ENCODE measurements at regions not wholly inside any gene's neighbourhood (a gene's known extent, or its start where the extent isn't known, plus 50 kb on each side); places are given as distances from the start of the nearest gene placed in this dataset.

DNA sequence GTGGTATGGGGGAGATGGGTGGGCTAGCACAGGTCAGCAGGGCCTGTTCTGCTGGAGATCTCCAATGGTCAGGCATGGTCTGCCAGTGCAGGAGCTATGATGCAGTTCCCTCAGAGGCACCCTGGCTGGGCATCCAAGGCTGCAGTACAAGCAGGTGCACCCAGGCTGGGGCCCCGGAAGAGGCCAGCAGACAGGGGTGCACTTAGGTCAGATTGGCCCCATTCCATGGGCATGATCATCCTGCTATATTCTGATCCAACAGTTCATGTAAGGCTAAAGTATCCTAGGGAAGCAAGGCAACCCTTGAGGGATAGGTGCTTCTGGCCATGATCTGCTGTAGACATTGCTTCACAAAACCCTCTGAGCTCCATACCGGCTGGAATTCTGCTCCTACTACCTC is 53.5 kb downstream of the STRIT1 start:
- Histone ChIP-seq H3K9me3 (replicated peaks; ENCODE audit: control insufficient read depth, insufficient read depth, low read depth, low read length) (no peaks in the 10 kb centered on the region), H3K27me3 (ENCODE audit: control insufficient read depth in 2 of 2, insufficient read depth in 2 of 2, low read length in 2 of 2) (no peaks in the 10 kb centered on the region), H3K4me2 (ENCODE audit: insufficient read depth, low read length) (no peak overlapping the region), H3K4me3 (no peak overlapping the region), H2AFZ (ENCODE audit: low read depth, low read length) (no peak overlapping the region), H3K4me1 (replicated peaks in 1 of 2; ENCODE audit: control insufficient read depth in 2 of 2, insufficient read depth in 2 of 2, low read length in 2 of 2) (peaks cover 0 to 9% of the 10 kb centered on the region in 2 experiments; a peak in 2 of 5 replicates), H3K79me2 (ENCODE audit: control insufficient read depth, insufficient read depth, low read length) (no peaks in the 10 kb centered on the region), H3K36me3 (ENCODE audit: control insufficient read depth, insufficient read depth, low read length) (no peaks in the 10 kb centered on the region), H3K9me1 (ENCODE audit: control insufficient read depth, insufficient read depth, low read length) (no peaks in the 10 kb centered on the region), H4K20me1 (replicated peaks; ENCODE audit: control insufficient read depth, insufficient read depth, low read length) (no peaks in the 10 kb centered on the region), H3K27ac (ENCODE audit: extremely low read depth, low read depth, low read length) (no peak overlapping the region), H3K9ac (ENCODE audit: insufficient read depth in 1 of 2, low read depth in 2 of 2, low read length in 2 of 2) (no peak overlapping the region)
- FAIRE-seq (no peak), DNase-seq (ENCODE audit: extremely low read depth in 1 of 4, low spot score in 3 of 4) (no peak), ATAC-seq (no peak)
- in situ Hi-C loops (cut with MboI), result no loop called here
- ChIA-PET POLR2A (no interaction called here), CTCF (ENCODE audit: low intra/inter-chr PET ratio) (no interaction called here)
- intact Hi-C loops (cut with micrococcal nuclease), result no loop called here
- 58% methylated on average over 2 of the region's 2 CpGs for WGBS (ENCODE audit: insufficient coverage, low coverage, missing lambda C conversion rate)
- BruUV-seq (replicated peaks), result no TSS peak
- TF ChIP-seq, protein P1, sequence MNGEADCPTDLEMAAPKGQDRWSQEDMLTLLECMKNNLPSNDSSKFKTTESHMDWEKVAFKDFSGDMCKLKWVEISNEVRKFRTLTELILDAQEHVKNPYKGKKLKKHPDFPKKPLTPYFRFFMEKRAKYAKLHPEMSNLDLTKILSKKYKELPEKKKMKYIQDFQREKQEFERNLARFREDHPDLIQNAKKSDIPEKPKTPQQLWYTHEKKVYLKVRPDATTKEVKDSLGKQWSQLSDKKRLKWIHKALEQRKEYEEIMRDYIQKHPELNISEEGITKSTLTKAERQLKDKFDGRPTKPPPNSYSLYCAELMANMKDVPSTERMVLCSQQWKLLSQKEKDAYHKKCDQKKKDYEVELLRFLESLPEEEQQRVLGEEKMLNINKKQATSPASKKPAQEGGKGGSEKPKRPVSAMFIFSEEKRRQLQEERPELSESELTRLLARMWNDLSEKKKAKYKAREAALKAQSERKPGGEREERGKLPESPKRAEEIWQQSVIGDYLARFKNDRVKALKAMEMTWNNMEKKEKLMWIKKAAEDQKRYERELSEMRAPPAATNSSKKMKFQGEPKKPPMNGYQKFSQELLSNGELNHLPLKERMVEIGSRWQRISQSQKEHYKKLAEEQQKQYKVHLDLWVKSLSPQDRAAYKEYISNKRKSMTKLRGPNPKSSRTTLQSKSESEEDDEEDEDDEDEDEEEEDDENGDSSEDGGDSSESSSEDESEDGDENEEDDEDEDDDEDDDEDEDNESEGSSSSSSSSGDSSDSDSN (IDR thresholded peaks at IDR 0.05; ENCODE audit: borderline replicate concordance in 1 of 2, low read depth in 2 of 2, low read length in 2 of 2), result no peak
- TF ChIP-seq ZNF696 (CRISPR knock-in tag; conservative IDR thresholded peaks at IDR 0.05) (no peak), ZNF263 (CRISPR knock-in tag; IDR thresholded peaks at IDR 0.05; ENCODE audit: borderline replicate concordance) (no peak), ZNF133 (CRISPR knock-in tag; IDR thresholded peaks at IDR 0.05) (no peak), NFIC (IDR thresholded peaks at IDR 0.05) (no peak), POU5F1 (IDR thresholded peaks at IDR 0.05; ENCODE audit: borderline replicate concordance, low read depth, low read length, partially characterized antibody) (no peak), ZBTB2 (IDR thresholded peaks at IDR 0.05) (no peak), BRCA1 (IDR thresholded peaks at IDR 0.05) (no peak), BRCA1 (CRISPR knock-in tag; IDR thresholded peaks at IDR 0.05) (no peak), MAFK (IDR thresholded peaks at IDR 0.05; ENCODE audit: low read length) (no peak), ZNF431 (CRISPR knock-in tag; IDR thresholded peaks at IDR 0.05) (no peak), RBM15 (IDR thresholded peaks at IDR 0.05; ENCODE audit: insufficient read depth, low read length) (no peak), NR1H2 (CRISPR knock-in tag; IDR thresholded peaks at IDR 0.05) (no peak), CREB3 (tag; conservative IDR thresholded peaks at IDR 0.05; ENCODE audit: low read depth) (no peak)
- TF ChIP-seq, protein P2, sequence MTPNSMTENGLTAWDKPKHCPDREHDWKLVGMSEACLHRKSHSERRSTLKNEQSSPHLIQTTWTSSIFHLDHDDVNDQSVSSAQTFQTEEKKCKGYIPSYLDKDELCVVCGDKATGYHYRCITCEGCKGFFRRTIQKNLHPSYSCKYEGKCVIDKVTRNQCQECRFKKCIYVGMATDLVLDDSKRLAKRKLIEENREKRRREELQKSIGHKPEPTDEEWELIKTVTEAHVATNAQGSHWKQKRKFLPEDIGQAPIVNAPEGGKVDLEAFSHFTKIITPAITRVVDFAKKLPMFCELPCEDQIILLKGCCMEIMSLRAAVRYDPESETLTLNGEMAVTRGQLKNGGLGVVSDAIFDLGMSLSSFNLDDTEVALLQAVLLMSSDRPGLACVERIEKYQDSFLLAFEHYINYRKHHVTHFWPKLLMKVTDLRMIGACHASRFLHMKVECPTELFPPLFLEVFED (CRISPR knock-in tag; conservative IDR thresholded peaks at IDR 0.05), result no peak
- TF ChIP-seq, protein P3, sequence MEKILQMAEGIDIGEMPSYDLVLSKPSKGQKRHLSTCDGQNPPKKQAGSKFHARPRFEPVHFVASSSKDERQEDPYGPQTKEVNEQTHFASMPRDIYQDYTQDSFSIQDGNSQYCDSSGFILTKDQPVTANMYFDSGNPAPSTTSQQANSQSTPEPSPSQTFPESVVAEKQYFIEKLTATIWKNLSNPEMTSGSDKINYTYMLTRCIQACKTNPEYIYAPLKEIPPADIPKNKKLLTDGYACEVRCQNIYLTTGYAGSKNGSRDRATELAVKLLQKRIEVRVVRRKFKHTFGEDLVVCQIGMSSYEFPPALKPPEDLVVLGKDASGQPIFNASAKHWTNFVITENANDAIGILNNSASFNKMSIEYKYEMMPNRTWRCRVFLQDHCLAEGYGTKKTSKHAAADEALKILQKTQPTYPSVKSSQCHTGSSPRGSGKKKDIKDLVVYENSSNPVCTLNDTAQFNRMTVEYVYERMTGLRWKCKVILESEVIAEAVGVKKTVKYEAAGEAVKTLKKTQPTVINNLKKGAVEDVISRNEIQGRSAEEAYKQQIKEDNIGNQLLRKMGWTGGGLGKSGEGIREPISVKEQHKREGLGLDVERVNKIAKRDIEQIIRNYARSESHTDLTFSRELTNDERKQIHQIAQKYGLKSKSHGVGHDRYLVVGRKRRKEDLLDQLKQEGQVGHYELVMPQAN (IDR thresholded peaks at IDR 0.05; ENCODE audit: borderline replicate concordance), result no peak
